GM23248 (cell line): ENCODE measurements at regions not wholly inside any gene's neighbourhood (a gene's known extent, or its start where the extent isn't known, plus 50 kb on each side); places are given as distances from the start of the nearest gene placed in this dataset.

Experiments
- EZH2 ChIP-seq: fragments of 200-600 bp; sonication (generic); IDR thresholded peaks from 2 replicates; pipeline ENCODE4 v1.6.1; 2018; ENCODE audit warnings: antibody characterized with exemption, mild to moderate bottlenecking; ENCODE audit not compliant: insufficient read depth, poor library complexity, severe bottlenecking
- EZH2phosphoT487 ChIP-seq: fragments of 200-600 bp; sonication (generic); IDR thresholded peaks from 2 replicates; pipeline ENCODE4 v1.6.1; 2018; ENCODE audit warnings: antibody characterized with exemption, moderate library complexity, mild to moderate bottlenecking, low read depth; ENCODE audit not compliant: insufficient read depth

DNA sequence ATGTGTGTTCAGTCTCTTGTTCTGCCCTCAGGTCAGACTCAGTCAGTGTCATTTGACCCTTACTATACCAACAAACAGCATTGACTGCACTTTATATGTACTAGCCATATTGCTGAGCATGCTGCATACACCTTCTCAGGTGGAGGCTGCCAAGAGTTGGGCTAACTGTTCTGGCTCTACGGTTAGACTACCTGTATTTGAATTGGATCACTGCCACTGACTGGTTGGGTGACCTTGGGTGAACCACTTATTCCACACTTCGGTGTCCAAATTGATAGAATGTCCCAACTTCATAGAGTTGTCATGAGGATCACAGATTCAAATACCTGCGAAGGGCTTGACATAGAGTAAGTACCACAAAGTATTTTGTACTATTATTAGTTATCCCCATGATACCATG, 91.2 kb upstream of the GPR50 start:
- TF ChIP-seq EZH2phosphoT487 (no peak), EZH2 (no peak)
